ENCODE measurements at regions not wholly inside any gene's neighbourhood (a gene's known extent, or its start where the extent isn't known, plus 50 kb on each side); places are given as distances from the start of the nearest gene placed in this dataset.

GRCh38 chr2:59733970-59734369 is 819.5 kb downstream of the BCL11A start:
- Histone ChIP-seq H3K27me3 (ENCODE audit: control insufficient read depth, insufficient read depth) (no peaks in the 10 kb centered on the region), H3K4me1 (ENCODE audit: control insufficient read depth, insufficient read depth, low read length) (no peaks in the 10 kb centered on the region), H3K4me3 (ENCODE audit: low read length) (no peak overlapping the region), H3K9me3 (ENCODE audit: control insufficient read depth, low read length) (no peaks in the 10 kb centered on the region), H3K27ac (ENCODE audit: low read length) (no peak overlapping the region)
- DNase-seq, result no peak
- no peak for ATAC-seq
- WGBS, result 56% methylated on average over 3 of the region's 3 CpGs
- intact Hi-C loops (cut with DNase I), result no loop called here

GRCh38 chr2:59733567-59733930 is 819.9 kb downstream of the BCL11A start:
- Histone ChIP-seq H3K9me3 (ENCODE audit: control insufficient read depth, low read length) (no peaks in the 10 kb centered on the region), H3K27ac (ENCODE audit: low read length) (no peak overlapping the region), H3K4me1 (ENCODE audit: control insufficient read depth, insufficient read depth, low read length) (no peaks in the 10 kb centered on the region), H3K4me3 (ENCODE audit: low read length) (no peak overlapping the region), H3K27me3 (ENCODE audit: control insufficient read depth, insufficient read depth) (no peaks in the 10 kb centered on the region)
- no peak for ATAC-seq
- DNase-seq, result no peak
- WGBS, result 77% methylated on average over 2 of the region's 2 CpGs
- intact Hi-C loops (cut with DNase I), result no loop called here

GRCh38 chr2:59732871-59733566 is 820.4 kb downstream of the BCL11A start:
- WGBS, result 84% methylated on average over 15 of the region's 15 CpGs
- intact Hi-C loops (cut with DNase I), result no loop called here

GRCh38 chr2:59727121-59727590 is 826.3 kb downstream of the BCL11A start:
- no peaks in the 10 kb centered on the region for H3K9me3 ChIP-seq (ENCODE audit: control insufficient read depth, low read length)
- H3K4me3 ChIP-seq (ENCODE audit: low read length), result no peak overlapping the region
- no peak overlapping the region for H3K27ac ChIP-seq (ENCODE audit: low read length)
- intact Hi-C loops (cut with DNase I), result no loop called here
- H3K27me3 ChIP-seq (ENCODE audit: control insufficient read depth, insufficient read depth), result no peaks in the 10 kb centered on the region
- WGBS, result 79% methylated on average over 2 of the region's 2 CpGs
- ATAC-seq (no peak), DNase-seq (no peak)
- no peaks in the 10 kb centered on the region for H3K4me1 ChIP-seq (ENCODE audit: control insufficient read depth, insufficient read depth, low read length)

More at GRCh38 chr2:59732871-59733566, 820.4 kb downstream of the BCL11A start:
- Histone ChIP-seq H3K27ac (ENCODE audit: low read length) (no peak overlapping the region), H3K4me3 (ENCODE audit: low read length) (no peak overlapping the region), H3K27me3 (ENCODE audit: control insufficient read depth, insufficient read depth) (no peaks in the 10 kb centered on the region), H3K4me1 (ENCODE audit: control insufficient read depth, insufficient read depth, low read length) (no peaks in the 10 kb centered on the region), H3K9me3 (ENCODE audit: control insufficient read depth, low read length) (no peaks in the 10 kb centered on the region)
- ATAC-seq, result no peak
- peak in 2 of 3 donors; percentile 23 to 35 for DNase-seq

GRCh38 chr2:59726228-59727120 is 827.0 kb downstream of the BCL11A start:
- H3K4me3 ChIP-seq (ENCODE audit: low read length), result no peak overlapping the region
- no peaks in the 10 kb centered on the region for H3K4me1 ChIP-seq (ENCODE audit: control insufficient read depth, insufficient read depth, low read length)
- DNase-seq (no peak), ATAC-seq (no peak)
- no peak overlapping the region for H3K27ac ChIP-seq (ENCODE audit: low read length)
- 61% methylated on average over 9 of the region's 9 CpGs for WGBS
- H3K27me3 ChIP-seq (ENCODE audit: control insufficient read depth, insufficient read depth), result no peaks in the 10 kb centered on the region
- intact Hi-C loops (cut with DNase I), result no loop called here
- H3K9me3 ChIP-seq (ENCODE audit: control insufficient read depth, low read length), result no peaks in the 10 kb centered on the region

- Histone ChIP-seq H3K9me3 (ENCODE audit: control insufficient read depth, low read length) (no peaks in the 10 kb centered on the region), H3K27ac (ENCODE audit: low read length) (no peak overlapping the region), H3K27me3 (ENCODE audit: control insufficient read depth, insufficient read depth) (no peaks in the 10 kb centered on the region), H3K4me3 (ENCODE audit: low read length) (no peak overlapping the region), H3K4me1 (ENCODE audit: control insufficient read depth, insufficient read depth, low read length) (no peaks in the 10 kb centered on the region)
- WGBS, result 84% methylated on average over 3 of the region's 3 CpGs
- ATAC-seq (no peak), DNase-seq (no peak)
- intact Hi-C loops (cut with DNase I), result no loop called here
These were observed 828.7 kb downstream of the BCL11A start for GRCh38 chr2:59724746-59725145.

GRCh38 chr2:59720296-59720866 is 833.1 kb downstream of the BCL11A start:
- Histone ChIP-seq H3K4me1 (ENCODE audit: control insufficient read depth, insufficient read depth, low read length) (no peaks in the 10 kb centered on the region), H3K27me3 (ENCODE audit: control insufficient read depth, insufficient read depth) (no peaks in the 10 kb centered on the region), H3K4me3 (ENCODE audit: low read length) (no peak overlapping the region), H3K9me3 (ENCODE audit: control insufficient read depth, low read length) (no peaks in the 10 kb centered on the region), H3K27ac (ENCODE audit: low read length) (no peak overlapping the region)
- 91% methylated on average over 4 of the region's 4 CpGs for WGBS
- no peak for DNase-seq
- intact Hi-C loops (cut with DNase I), result no loop called here
- no peak for ATAC-seq

GRCh38 chr2:59713577-59713976 is 839.9 kb downstream of the BCL11A start:
- intact Hi-C loops (cut with DNase I), result no loop called here
- DNase-seq (no peak), ATAC-seq (no peak)
- no peak overlapping the region for H3K27ac ChIP-seq (ENCODE audit: low read length)
- WGBS, result 64% methylated on average over 3 of the region's 3 CpGs
- no peaks in the 10 kb centered on the region for H3K27me3 ChIP-seq (ENCODE audit: control insufficient read depth, insufficient read depth)
- no peak overlapping the region for H3K4me3 ChIP-seq (ENCODE audit: low read length)
- H3K9me3 ChIP-seq (ENCODE audit: control insufficient read depth, low read length), result no peaks in the 10 kb centered on the region
- no peaks in the 10 kb centered on the region for H3K4me1 ChIP-seq (ENCODE audit: control insufficient read depth, insufficient read depth, low read length)

- Histone ChIP-seq H3K27me3 (ENCODE audit: control insufficient read depth, insufficient read depth) (no peaks in the 10 kb centered on the region), H3K4me1 (ENCODE audit: control insufficient read depth, insufficient read depth, low read length) (no peaks in the 10 kb centered on the region), H3K27ac (ENCODE audit: low read length) (no peak overlapping the region), H3K9me3 (ENCODE audit: control insufficient read depth, low read length) (no peaks in the 10 kb centered on the region), H3K4me3 (ENCODE audit: low read length) (no peak overlapping the region)
- intact Hi-C loops (cut with DNase I), result no loop called here
- no peak for ATAC-seq
- DNase-seq, result no peak
These were observed 842.3 kb downstream of the BCL11A start for GRCh38 chr2:59711121-59711520.

- no peaks in the 10 kb centered on the region for H3K4me1 ChIP-seq (ENCODE audit: control insufficient read depth, insufficient read depth, low read length)
- intact Hi-C loops (cut with DNase I), result no loop called here
- no peak overlapping the region for H3K27ac ChIP-seq (ENCODE audit: low read length)
- no peak overlapping the region for H3K4me3 ChIP-seq (ENCODE audit: low read length)
- no peaks in the 10 kb centered on the region for H3K27me3 ChIP-seq (ENCODE audit: control insufficient read depth, insufficient read depth)
- no peaks in the 10 kb centered on the region for H3K9me3 ChIP-seq (ENCODE audit: control insufficient read depth, low read length)
- no peak for ATAC-seq
- no peak for DNase-seq
- 75% methylated on average over 4 of the region's 4 CpGs for WGBS
These were observed 846.7 kb downstream of the BCL11A start for GRCh38 chr2:59706729-59707128.

- intact Hi-C loops (cut with DNase I), result no loop called here
These were observed 849.7 kb downstream of the BCL11A start for GRCh38 chr2:59703796-59704195.

More at GRCh38 chr2:59703796-59704195, 849.7 kb downstream of the BCL11A start:
- Histone ChIP-seq H3K4me3 (ENCODE audit: low read length) (no peak overlapping the region), H3K4me1 (ENCODE audit: control insufficient read depth, insufficient read depth, low read length) (no peaks in the 10 kb centered on the region), H3K9me3 (ENCODE audit: control insufficient read depth, low read length) (no peaks in the 10 kb centered on the region), H3K27ac (ENCODE audit: low read length) (no peak overlapping the region), H3K27me3 (ENCODE audit: control insufficient read depth, insufficient read depth) (no peaks in the 10 kb centered on the region)
- ATAC-seq (no peak), DNase-seq (no peak)
- 67% methylated on average over 1 of the region's 1 CpG for WGBS
